Mesodermal cell (in vitro differentiated cells): ENCODE measurements at regions not wholly inside any gene's neighbourhood (a gene's known extent, or its start where the extent isn't known, plus 50 kb on each side); places are given as distances from the start of the nearest gene placed in this dataset.

ENCODE experiments used
- H3K27ac ChIP-seq: 2 replicates; pipeline ENCODE4 v1.7.0; 2013; ENCODE audit warnings: mild to moderate bottlenecking, low read depth, low read length, moderate library complexity; ENCODE audit not compliant: severe bottlenecking
- H3K36me3 ChIP-seq: 2 replicates; pipeline ENCODE4 v1.7.1; 2013; ENCODE audit warnings: mild to moderate bottlenecking, low read length, moderate library complexity; ENCODE audit not compliant: control insufficient read depth, insufficient read depth
- H3K4me1 ChIP-seq: one replicate; pipeline ENCODE4 v1.7.1; 2013; ENCODE audit warnings: mild to moderate bottlenecking, low read length; ENCODE audit not compliant: insufficient read depth, control insufficient read depth, poor library complexity, severe bottlenecking
- H3K4me3 ChIP-seq: 2 replicates; pipeline ENCODE4 v1.7.0; 2013; ENCODE audit warnings: low read length, control low read depth, mild to moderate bottlenecking; ENCODE audit not compliant: insufficient read depth, poor library complexity, severe bottlenecking; ENCODE audit errors: extremely low read depth
- H3K9me3 ChIP-seq: 2 replicates; pipeline ENCODE4 v1.7.1; 2013; ENCODE audit warnings: mild to moderate bottlenecking, low read length, moderate library complexity; ENCODE audit not compliant: control insufficient read depth
- WGBS, 2 experiments: methylation state at CpG; one replicate each; pipeline ENCODE4 v1.1.5; 2013; ENCODE audit warnings: missing lambda C conversion rate in 2 of 2; ENCODE audit not compliant: insufficient coverage in 2 of 2; 5-methylcytosine and 5-hydroxymethylcytosine counted together

- H3K27ac ChIP-seq = no peak overlapping the region
- no peaks in the 10 kb centered on the region for H3K36me3 ChIP-seq
- no peaks in the 10 kb centered on the region for H3K9me3 ChIP-seq
- H3K4me1 ChIP-seq = no peaks in the 10 kb centered on the region
- no peak overlapping the region for H3K4me3 ChIP-seq
- WGBS, 2 experiments = 98 to 100% methylated on average over 3 to 4 of the region's 5 CpGs
Measured at GRCh38 chr4:124899997-124900396, 187.5 kb upstream of the ANKRD50 start.

- Histone ChIP-seq H3K4me1 (no peaks in the 10 kb centered on the region), H3K27ac (no peak overlapping the region), H3K9me3 (no peaks in the 10 kb centered on the region), H3K36me3 (no peaks in the 10 kb centered on the region), H3K4me3 (no peak overlapping the region)
- no CpG with 5 or more reads among the region's 3 CpGs for WGBS, 2 experiments
Measured at GRCh38 chr4:124890522-124890921, 178.0 kb upstream of the ANKRD50 start.

DNA sequence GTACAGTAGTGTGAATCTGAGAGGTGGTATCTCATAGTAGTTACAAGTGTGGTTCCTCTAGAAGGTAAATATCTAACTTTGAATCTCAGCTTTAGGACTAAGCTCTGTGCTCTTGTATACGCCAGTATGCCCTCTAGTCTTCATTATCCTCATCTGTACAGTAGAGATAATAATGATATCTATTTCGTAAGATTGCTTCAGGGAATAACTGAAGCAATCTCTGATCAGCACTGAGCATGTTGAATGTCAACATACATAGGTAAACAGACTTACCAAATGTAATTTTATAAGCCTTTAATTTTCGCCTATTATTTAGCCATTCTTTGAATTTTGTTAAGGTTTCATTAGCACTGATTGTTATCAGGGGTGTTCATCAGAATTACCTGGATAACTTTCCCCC is 175.2 kb upstream of the ANKRD50 start:
- no peaks in the 10 kb centered on the region for H3K9me3 ChIP-seq
- WGBS, 2 experiments = no CpG with 5 or more reads among the region's 3 CpGs
- no peaks in the 10 kb centered on the region for H3K4me1 ChIP-seq
- no peak overlapping the region for H3K27ac ChIP-seq
- no peak overlapping the region for H3K4me3 ChIP-seq
- H3K36me3 ChIP-seq = no peaks in the 10 kb centered on the region

GRCh38 chr4:124884316-124884715 is 171.8 kb upstream of the ANKRD50 start:
- no peaks in the 10 kb centered on the region for H3K9me3 ChIP-seq
- no peaks in the 10 kb centered on the region for H3K4me1 ChIP-seq
- H3K4me3 ChIP-seq = no peak overlapping the region
- no peak overlapping the region for H3K27ac ChIP-seq
- WGBS, 2 experiments = no CpG with 5 or more reads among the region's 2 CpGs
- no peaks in the 10 kb centered on the region for H3K36me3 ChIP-seq

DNA sequence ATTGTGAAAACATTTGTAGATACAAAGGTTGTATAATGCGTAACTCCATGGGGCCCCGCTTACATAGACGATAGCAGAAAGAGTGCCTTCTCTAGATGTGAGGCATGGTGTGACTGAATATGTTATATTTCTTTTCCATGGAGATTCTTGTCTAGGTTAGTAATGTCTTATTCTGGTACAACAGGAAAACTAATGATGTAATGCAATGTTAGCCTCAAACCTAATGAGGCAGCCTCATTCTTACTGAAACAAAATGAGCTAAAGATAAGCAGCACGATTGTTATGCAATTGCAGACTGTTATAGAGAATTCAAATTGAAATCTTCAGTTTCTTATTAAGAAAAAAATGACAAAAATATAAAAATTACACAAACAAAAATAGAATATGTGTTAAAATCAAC is 171.1 kb upstream of the ANKRD50 start:
- Histone ChIP-seq H3K4me1 (no peaks in the 10 kb centered on the region), H3K27ac (no peak overlapping the region), H3K4me3 (no peak overlapping the region), H3K36me3 (no peaks in the 10 kb centered on the region), H3K9me3 (no peaks in the 10 kb centered on the region)
- 82 to 92% methylated on average over 3 of the region's 4 CpGs for WGBS, 2 experiments

- H3K4me3 ChIP-seq = no peak overlapping the region
- H3K36me3 ChIP-seq = no peaks in the 10 kb centered on the region
- no peak overlapping the region for H3K27ac ChIP-seq
- no CpG with 5 or more reads among the region's 2 CpGs for WGBS, 2 experiments
- H3K9me3 ChIP-seq = no peaks in the 10 kb centered on the region
- no peaks in the 10 kb centered on the region for H3K4me1 ChIP-seq
Measured at GRCh38 chr4:124879195-124879594, 166.7 kb upstream of the ANKRD50 start.

GRCh38 chr4:124874172-124874450 is 161.6 kb upstream of the ANKRD50 start:
- 60 to 100% methylated on average over 1 of the region's 2 CpGs for WGBS, 2 experiments
- H3K36me3 ChIP-seq = no peaks in the 10 kb centered on the region
- no peak overlapping the region for H3K4me3 ChIP-seq
- no peaks in the 10 kb centered on the region for H3K4me1 ChIP-seq
- no peak overlapping the region for H3K27ac ChIP-seq
- H3K9me3 ChIP-seq = no peaks in the 10 kb centered on the region

GRCh38 chr4:124873361-124874171 is 161.0 kb upstream of the ANKRD50 start:
- no CpG with 5 or more reads among the region's 2 CpGs for WGBS, 2 experiments
- no peaks in the 10 kb centered on the region for H3K9me3 ChIP-seq
- no peak overlapping the region for H3K4me3 ChIP-seq
- H3K27ac ChIP-seq = no peak overlapping the region
- no peaks in the 10 kb centered on the region for H3K36me3 ChIP-seq
- no peaks in the 10 kb centered on the region for H3K4me1 ChIP-seq

DNA sequence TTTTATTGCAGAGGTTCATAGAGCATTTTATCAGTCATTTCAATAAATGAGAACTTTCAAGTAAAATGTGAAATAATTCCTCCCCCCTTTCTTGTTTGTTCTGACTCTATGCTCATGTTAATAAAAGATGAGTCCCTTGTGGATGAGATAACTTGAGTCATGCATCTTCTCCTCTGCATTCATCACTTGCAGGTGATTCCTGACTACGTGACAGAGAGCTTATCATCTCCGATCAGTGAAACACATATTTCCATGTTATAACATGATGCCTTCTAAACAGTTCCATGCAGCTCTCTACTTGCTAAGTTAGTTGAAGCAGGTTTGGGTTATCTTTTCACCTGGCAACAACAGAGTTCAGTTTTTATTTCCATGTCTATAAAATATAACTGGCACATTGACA is 160.1 kb upstream of the ANKRD50 start:
- H3K4me3 ChIP-seq = no peak overlapping the region
- no peak overlapping the region for H3K27ac ChIP-seq
- H3K36me3 ChIP-seq = no peaks in the 10 kb centered on the region
- no peaks in the 10 kb centered on the region for H3K4me1 ChIP-seq
- H3K9me3 ChIP-seq = no peaks in the 10 kb centered on the region
- WGBS, 2 experiments = 92 to 100% methylated on average over 1 to 2 of the region's 2 CpGs

DNA sequence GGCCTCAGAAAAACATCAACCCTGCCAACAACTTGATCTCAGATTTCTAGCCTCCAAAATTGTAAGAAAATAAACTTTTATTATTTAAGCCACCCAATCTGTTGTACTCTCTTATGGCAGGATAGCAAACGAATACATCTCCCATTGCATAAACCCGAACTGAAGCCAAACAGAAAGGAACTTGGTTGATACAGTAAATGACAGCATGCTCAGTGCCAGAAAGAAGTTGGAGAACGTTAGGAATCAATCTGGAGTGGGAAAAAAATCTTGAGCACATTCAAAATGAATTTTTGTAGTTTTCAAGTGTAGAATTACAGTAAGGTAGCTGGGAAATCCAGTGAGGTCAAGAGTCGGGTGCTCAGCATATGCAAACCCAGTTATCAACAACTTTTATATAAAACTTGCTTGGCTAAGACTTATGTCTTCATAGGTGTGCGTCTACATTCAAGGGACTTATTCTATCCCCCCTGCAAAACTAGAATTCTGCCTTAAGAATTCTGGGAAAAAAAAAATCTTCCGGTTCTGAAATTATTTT is 157.5 kb upstream of the ANKRD50 start:
- H3K4me1 ChIP-seq = no peaks in the 10 kb centered on the region
- H3K4me3 ChIP-seq = no peak overlapping the region
- H3K36me3 ChIP-seq = no peaks in the 10 kb centered on the region
- no peak overlapping the region for H3K27ac ChIP-seq
- WGBS, 2 experiments = 91 to 94% methylated on average over 2 to 3 of the region's 6 CpGs
- H3K9me3 ChIP-seq = no peaks in the 10 kb centered on the region

DNA sequence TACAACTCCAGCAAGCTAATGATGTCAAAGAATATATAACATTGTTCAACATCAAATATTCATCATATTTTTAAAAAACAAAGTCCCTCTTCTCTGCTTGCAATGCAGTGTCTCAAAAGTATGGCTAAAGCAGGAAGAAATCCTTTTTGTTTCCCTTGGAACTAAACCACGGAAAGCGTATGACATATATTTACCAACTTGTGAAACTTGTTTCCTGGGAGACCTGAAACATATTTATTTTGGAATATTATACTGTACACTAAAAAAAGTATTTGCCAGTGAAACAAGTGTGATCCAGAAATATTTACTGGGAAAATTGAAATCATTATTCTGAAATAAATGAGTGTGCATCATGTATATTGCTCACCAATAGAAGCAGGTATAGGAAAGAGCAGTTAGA is 156.0 kb upstream of the ANKRD50 start:
- no peak overlapping the region for H3K4me3 ChIP-seq
- WGBS, 2 experiments = 100% methylated on average over 1 of the region's 2 CpGs; no CpG with 5 or more reads in 1 of the 2 experiments
- no peaks in the 10 kb centered on the region for H3K36me3 ChIP-seq
- no peak overlapping the region for H3K27ac ChIP-seq
- H3K9me3 ChIP-seq = no peaks in the 10 kb centered on the region
- no peaks in the 10 kb centered on the region for H3K4me1 ChIP-seq
